ENCODE measurements at regions not wholly inside any gene's neighbourhood (a gene's known extent, or its start where the extent isn't known, plus 50 kb on each side); places are given as distances from the start of the nearest gene placed in this dataset.

- no peak for TF ChIP-seq REST (IDR thresholded peaks at IDR 0.05; ENCODE audit: insufficient read depth in 1 of 2, low read depth in 2 of 2, low read length in 1 of 2)
- no peak for TF ChIP-seq CTCF (IDR thresholded peaks at IDR 0.05)
- no peak for TF ChIP-seq TCF7L2 (IDR thresholded peaks at IDR 0.05; ENCODE audit: low read depth, low read length)
- no peak for TF ChIP-seq POLR2AphosphoS5 (IDR thresholded peaks at IDR 0.05; ENCODE audit: low read depth, low read length)
- TF ChIP-seq SIN3A (IDR thresholded peaks at IDR 0.05; ENCODE audit: borderline replicate concordance, insufficient read depth, low read depth, low read length), result no peak
- BruUV-seq (replicated peaks), result no TSS peak
- intact Hi-C loops (cut with micrococcal nuclease; ENCODE audit: unreplicated experiment), result no loop called here
- Histone ChIP-seq H3K27ac (ENCODE audit: low read length) (no peak overlapping the region), H3K9me3 (ENCODE audit: control insufficient read depth, insufficient read depth, low read depth, low read length) (no peaks in the 10 kb centered on the region), H3K4me1 (ENCODE audit: control insufficient read depth, insufficient read depth, low read length) (no peaks in the 10 kb centered on the region), H3K36me3 (ENCODE audit: control insufficient read depth, insufficient read depth, low read length) (no peaks in the 10 kb centered on the region), H3K4me3 (ENCODE audit: low read depth in 2 of 2, low read length in 2 of 2) (no peak overlapping the region), H3K27me3 (ENCODE audit: control insufficient read depth, insufficient read depth, low read length) (no peaks in the 10 kb centered on the region)
- ChIA-PET POLR2A (no interaction called here), CTCF (no interaction called here)
- in situ Hi-C loops (cut with HindIII; ENCODE audit: low pct_unique_long_range_greater_than_20kb, low sequenced_read_pairs), result no loop called here
- ATAC-seq, result no peak
- no peak for DNase-seq (ENCODE audit: low read depth, low spot score)
Observed at GRCh38 chr6:78515271-78515670, 352.1 kb upstream of the IRAK1BP1 start.

GRCh38 chr6:78517399-78517798 is 350.0 kb upstream of the IRAK1BP1 start:
- no peak for ATAC-seq
- Histone ChIP-seq H3K4me3 (ENCODE audit: low read depth in 2 of 2, low read length in 2 of 2) (no peak overlapping the region), H3K27ac (ENCODE audit: low read length) (no peak overlapping the region), H3K27me3 (ENCODE audit: control insufficient read depth, insufficient read depth, low read length) (no peaks in the 10 kb centered on the region), H3K36me3 (ENCODE audit: control insufficient read depth, insufficient read depth, low read length) (no peaks in the 10 kb centered on the region), H3K4me1 (ENCODE audit: control insufficient read depth, insufficient read depth, low read length) (no peaks in the 10 kb centered on the region), H3K9me3 (ENCODE audit: control insufficient read depth, insufficient read depth, low read depth, low read length) (no peaks in the 10 kb centered on the region)
- BruUV-seq (replicated peaks), result no TSS peak
- intact Hi-C loops (cut with micrococcal nuclease; ENCODE audit: unreplicated experiment) (no loop called here), in situ Hi-C loops (cut with HindIII; ENCODE audit: low pct_unique_long_range_greater_than_20kb, low sequenced_read_pairs) (no loop called here)
- POLR2A ChIA-PET, result no interaction called here
- CTCF ChIA-PET, result no interaction called here
- no peak for DNase-seq (ENCODE audit: low read depth, low spot score)
- TF ChIP-seq REST (IDR thresholded peaks at IDR 0.05; ENCODE audit: insufficient read depth in 1 of 2, low read depth in 2 of 2, low read length in 1 of 2), result peak in 1 of 2 experiments; percentile 52; a peak in 2 of 4 replicates
- no peak for TF ChIP-seq POLR2AphosphoS5 (IDR thresholded peaks at IDR 0.05; ENCODE audit: low read depth, low read length)
- TF ChIP-seq SIN3A (IDR thresholded peaks at IDR 0.05; ENCODE audit: borderline replicate concordance, insufficient read depth, low read depth, low read length), result no peak

Data from Panc1 (cell line).